ENCODE measurements at regions not wholly inside any gene's neighbourhood (a gene's known extent, or its start where the extent isn't known, plus 50 kb on each side); places are given as distances from the start of the nearest gene placed in this dataset.

DNA sequence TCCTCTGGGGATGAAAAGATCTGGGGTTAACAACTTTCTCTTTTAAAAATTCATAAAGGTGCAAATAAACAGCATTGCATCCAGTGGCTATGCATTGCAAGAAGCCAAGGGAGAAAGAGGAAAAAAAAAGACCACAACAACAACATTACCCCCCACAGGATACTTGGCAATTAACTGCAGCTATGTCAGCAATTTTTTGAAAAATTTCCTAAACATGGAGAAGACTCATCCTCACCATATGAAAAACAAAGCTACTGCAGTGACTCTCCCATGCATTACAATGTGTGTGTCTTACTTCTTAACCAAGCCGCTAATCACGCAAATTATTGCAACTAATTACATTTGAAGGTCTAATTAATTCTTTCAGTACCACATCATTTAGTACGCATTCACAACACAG, 309.8 kb upstream of the ZNF507 start:
- TF ChIP-seq, protein P1, sequence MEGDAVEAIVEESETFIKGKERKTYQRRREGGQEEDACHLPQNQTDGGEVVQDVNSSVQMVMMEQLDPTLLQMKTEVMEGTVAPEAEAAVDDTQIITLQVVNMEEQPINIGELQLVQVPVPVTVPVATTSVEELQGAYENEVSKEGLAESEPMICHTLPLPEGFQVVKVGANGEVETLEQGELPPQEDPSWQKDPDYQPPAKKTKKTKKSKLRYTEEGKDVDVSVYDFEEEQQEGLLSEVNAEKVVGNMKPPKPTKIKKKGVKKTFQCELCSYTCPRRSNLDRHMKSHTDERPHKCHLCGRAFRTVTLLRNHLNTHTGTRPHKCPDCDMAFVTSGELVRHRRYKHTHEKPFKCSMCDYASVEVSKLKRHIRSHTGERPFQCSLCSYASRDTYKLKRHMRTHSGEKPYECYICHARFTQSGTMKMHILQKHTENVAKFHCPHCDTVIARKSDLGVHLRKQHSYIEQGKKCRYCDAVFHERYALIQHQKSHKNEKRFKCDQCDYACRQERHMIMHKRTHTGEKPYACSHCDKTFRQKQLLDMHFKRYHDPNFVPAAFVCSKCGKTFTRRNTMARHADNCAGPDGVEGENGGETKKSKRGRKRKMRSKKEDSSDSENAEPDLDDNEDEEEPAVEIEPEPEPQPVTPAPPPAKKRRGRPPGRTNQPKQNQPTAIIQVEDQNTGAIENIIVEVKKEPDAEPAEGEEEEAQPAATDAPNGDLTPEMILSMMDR (IDR thresholded peaks at IDR 0.05; ENCODE audit: low read depth, low read length, poor library complexity, severe bottlenecking): no peak
- no peak for TF ChIP-seq EZH2phosphoT487 (IDR thresholded peaks at IDR 0.05; ENCODE audit: borderline replicate concordance, low read length)
